HG02798 (cell line): ENCODE measurements at regions not wholly inside any gene's neighbourhood (a gene's known extent, or its start where the extent isn't known, plus 50 kb on each side); places are given as distances from the start of the nearest gene placed in this dataset.
"Not testable (repeated sequence)": the region's sequence is repeated elsewhere in the genome, so short reads cannot be mapped to it uniquely, and the experiment has no call there.

ENCODE experiments used
- ATAC-seq: cut with Tn5 transposase; IDR thresholded peaks from one replicate; pipeline ENCODE4 v1.9.1; 2021; ENCODE audit warnings: mild to moderate bottlenecking; ENCODE audit not compliant: unreplicated experiment, poor library complexity

DNA sequence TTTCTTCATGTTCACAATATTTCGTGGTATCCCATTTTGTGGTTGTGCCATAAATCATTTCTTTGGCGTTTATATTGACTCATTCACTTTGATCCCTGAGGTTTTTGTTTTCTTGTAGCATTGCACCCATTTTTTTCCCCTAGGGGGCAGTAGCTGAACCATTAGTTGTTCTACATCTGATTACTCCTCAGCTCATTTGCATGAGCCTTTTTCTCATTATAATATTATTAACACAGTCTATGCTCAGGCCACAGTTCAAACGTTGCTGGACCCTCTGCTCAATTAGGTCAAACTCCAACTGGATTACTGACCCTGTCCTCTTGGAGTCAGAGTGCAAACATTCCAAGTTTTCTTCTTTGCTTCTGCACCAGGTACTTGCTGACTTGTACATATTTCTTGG lies 475.4 kb upstream of the SEL1L start:
- no peak for ATAC-seq

DNA sequence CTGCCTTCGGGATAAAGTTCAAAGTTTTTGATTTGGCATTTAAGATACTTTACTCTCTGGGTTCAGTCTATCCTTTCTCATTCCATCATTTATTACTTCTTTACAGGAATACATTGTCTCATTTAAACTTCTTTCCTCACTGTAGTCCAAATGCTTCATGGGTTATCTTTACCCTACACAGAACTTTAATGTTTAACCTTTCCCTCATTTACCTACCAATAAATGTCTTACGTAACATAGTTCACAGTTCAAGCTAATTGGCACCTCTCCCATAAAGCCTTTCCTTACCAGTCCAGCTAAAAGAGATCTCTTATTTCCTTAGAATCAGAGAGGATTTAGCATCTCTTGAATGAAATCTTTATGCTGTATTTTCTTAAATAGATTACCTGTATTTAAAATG lies 476.3 kb upstream of the SEL1L start:
- no peak for ATAC-seq

DNA sequence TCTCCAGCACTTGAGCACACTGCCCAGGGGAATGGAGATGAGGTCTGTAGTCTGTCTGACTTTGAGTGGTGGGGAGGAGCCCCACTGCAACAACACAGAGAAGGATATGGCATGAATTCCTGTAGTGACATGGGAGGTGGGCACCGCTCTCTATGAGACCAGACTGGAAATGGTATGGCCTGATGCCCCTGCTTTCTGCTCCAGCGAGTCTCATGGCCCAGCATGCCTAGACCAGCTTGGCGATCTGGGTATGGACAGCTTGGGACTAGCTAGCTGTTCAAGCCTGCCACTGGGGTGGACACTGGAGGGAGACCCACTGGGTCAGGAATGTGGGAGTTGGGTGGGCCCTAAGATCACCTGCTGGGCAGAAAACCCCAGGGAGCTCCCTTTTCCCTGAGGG lies 477.8 kb upstream of the SEL1L start:
- ATAC-seq, result no peak

DNA sequence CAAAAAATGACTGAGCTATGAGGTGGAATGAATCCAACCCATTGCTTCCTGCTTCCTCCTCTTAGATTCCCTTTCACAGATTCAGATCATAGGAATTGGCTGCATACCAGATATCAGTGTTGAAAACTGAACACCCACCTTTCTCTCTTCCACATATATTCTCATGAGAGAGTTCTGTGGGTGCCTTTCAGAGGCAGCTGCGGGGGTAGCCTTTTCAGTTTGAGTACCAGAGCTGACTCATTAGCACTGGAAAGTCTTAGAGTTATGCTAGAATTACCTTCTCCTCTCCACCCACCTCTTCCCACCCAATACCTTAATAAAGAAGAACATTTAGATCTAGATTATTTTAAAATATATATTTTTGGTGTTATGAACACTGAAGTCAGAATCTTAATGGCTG lies 495.4 kb upstream of the SEL1L start:
- no peak for ATAC-seq

DNA sequence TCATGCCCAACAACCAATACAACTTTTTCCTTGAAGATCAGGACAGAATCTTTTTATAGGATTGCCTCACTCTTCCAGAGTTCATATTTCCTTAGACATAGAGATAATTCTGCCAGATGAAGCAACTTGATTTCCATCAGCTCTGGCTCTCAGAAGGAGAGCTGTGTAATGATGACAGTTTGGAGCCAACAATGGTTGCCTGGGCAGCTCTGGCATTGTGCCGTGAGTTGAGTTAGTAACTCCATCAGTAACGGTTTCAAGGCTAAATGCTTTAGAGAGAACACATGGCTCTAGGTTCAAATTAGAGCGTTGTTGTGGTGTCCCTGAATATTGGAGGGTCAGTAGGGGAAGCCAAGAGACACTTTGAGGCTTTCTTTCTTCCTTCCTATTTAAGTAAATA lies 501.7 kb upstream of the SEL1L start:
- ATAC-seq, result no peak

DNA sequence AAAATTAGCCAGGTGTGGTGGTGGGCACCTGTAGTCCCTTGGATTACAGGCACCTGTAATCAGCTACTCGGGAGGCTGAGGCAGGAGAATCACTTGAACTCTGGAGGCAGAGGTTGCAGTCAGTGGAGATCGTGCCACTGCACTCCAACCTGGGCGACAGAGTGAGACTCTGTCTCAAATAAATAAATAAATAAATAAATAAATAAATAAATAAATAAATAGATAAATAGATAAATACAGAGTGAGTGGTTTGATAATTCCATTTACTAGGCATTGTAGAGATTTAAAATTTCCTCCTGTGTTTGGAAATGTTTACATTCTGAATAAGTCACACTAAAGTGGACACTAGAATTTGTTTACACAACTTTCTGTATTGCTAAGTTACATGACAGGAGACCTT lies 504.4 kb upstream of the SEL1L start:
- not testable (repeated sequence) for ATAC-seq

DNA sequence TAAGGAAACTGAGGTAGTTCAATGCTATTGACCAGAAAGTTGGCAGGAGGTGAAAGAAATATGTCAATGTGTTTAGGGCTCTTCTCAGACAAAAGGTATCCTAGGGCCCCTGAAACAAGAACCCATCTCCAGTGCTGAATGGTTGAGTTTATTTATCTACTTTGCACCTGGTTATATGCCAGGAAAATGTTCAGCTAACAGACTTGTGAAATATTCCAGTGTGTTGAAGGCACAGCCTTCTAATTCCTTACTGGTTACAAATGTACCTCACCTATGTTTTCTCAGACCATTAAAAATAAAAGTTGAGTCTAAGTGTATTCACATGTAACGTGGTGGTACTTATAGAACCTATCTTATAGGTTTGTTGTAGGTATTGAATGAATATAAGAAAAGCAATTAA lies 511.7 kb upstream of the SEL1L start:
- no peak for ATAC-seq

DNA sequence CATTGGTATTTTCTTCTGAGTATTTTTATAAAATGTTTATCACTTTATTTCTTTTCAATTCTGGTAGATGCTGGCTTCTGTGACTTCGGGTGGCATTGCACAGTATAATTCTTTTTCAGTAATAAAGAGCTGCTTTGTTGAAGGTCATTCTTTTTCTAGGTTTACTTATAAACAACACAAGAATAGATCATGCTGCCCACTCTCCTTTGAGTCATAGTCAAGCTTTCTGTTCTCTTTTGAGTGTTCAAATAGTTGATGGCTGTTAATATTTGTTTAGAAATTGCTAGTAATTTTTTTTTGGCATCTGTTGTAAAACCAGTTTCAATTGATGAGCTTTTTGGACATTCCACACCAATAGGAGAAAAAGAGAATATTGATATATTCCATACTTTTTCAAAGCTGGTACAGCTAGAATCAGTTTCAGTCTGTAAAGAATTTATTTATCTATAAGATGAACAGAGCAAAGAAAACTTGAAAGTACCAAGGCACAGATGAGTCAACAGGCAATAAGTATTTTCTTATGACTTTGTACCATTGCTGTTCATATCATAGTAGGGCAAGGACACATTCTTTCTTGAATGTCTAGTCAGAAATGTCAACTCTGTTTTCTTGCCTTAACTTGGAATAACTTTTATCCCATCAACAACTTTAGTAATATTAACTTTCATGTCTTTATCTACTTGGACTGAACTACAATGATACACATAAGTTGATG lies 513.0 kb upstream of the SEL1L start:
- no peak for ATAC-seq

DNA sequence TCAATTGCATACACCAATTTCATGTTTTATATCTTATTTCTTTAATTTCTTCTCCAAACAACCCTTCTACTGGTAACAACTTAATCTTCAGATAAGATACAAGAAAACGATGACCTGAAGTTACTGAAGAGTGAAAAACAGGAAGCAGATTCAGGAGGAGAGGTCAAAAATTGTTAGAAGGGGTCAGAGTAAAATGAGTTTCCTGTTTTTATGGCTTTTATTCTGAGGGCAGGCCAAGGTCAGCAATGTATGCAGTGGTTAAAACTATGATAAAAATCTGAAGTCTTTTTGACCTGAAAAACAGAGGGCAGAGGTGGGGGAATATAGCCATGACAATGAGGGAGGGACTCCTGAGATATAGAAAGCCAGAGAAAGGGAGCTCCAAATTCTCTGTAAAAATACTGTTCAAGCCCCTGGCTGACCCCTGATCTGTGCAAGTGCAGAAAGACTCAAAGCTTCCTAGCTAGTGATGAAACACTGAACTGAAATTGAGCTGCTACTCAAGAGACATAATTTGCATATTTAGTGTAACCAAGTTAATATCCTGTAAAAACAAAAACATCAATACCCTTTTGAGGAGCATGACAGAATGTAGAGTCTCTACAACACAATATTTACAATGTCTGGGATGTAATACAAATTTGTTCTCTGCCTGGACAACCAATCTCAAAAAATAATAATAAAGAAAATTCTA lies 514.3 kb upstream of the SEL1L start:
- no peak for ATAC-seq

DNA sequence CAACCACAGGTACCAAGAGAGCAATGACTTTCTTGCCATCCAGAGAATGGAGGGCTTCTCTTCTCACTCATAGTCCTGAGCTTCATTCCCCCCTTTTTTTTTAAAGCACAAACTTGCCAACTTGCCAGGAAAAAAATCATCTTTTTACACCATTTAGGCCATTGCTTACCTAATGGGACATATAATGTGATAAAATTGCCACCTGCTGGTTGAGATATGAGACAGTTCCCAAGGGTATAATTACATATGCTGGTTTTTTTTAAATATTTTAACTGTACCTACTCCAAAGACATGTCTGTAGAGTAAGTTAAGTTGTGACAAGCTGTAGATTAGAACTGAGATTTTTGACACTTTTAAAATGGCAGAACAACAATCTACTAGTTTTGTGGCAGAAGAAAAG lies 519.1 kb upstream of the SEL1L start:
- ATAC-seq, result no peak

DNA sequence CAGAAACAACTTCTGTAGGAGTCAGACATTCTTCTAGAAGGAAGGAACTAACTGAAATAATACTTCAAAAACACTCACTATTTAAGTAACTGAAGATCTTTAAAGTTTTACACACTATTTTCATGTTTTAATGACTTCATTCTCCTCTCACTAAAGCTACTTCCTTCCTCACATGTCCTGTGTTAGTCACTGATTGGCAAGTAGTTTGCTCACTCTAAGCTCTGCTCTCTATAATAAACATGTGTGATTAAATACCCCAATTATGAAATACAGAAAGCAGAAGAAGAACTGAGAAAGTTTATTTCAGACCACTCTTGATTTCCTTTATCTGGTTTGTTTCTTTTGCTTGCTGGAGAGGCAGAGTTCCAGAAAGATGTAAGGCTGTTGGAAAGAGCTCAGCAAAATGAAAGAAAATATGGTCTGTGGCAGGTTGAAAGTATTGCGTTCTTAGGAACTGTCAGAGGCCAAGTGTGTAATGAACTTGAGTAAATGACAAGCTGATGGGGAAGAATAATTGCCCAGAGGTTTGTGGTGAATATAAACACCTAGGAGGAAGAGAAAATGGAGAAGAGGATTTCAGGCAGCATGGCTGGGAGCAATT lies 522.0 kb upstream of the SEL1L start:
- ATAC-seq, result no peak

DNA sequence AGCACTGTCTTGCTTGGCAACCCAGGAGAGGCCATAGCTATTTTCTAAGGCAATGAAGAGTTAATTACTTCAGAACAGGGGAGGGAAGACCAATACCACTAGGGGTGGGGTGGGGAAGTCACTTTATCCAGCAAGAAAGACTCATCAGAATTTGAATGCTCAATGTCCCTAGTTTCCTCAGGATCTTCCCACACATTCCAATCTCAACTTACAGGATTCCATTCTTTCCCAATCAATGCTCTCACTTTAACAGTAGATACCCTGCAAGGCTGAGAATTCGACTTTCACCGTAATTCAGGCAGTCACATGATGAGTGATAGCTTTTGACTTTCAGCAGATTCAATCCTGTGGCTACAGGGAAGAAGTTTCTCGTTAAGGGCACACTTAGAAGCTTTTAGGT lies 526.6 kb upstream of the SEL1L start:
- no peak for ATAC-seq

DNA sequence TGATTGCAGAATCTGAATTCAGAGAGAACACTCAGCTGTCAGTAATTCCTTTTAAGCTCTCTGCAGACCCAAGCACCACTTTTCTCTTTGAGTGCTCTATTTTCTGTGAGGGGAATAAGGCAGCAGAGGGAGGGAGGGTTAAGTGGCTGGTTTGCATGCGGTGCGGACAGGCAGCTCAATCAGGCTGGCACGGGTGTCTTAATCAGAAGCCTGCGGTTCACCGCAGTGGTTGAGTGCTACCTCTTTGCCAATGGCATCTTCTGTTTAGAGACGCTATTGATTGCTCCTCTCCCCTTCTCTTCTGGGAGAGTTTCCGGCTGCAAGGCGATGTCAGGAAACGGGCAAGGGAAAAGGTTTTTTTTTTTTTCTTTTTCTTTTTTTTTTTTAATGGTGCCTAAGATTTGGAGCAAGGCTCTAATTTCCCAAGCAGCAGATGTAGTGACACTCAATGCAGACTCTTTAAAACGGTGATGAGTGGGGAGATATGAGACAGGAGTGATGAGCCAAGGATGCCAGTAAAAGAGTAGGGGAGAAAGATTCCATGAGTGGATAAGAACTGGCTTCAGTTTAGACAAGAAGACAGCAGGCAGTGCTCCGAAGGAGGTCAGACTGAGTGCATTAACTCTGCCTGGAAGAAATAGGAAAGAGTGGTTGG lies 533.7 kb upstream of the SEL1L start:
- ATAC-seq, result no peak

DNA sequence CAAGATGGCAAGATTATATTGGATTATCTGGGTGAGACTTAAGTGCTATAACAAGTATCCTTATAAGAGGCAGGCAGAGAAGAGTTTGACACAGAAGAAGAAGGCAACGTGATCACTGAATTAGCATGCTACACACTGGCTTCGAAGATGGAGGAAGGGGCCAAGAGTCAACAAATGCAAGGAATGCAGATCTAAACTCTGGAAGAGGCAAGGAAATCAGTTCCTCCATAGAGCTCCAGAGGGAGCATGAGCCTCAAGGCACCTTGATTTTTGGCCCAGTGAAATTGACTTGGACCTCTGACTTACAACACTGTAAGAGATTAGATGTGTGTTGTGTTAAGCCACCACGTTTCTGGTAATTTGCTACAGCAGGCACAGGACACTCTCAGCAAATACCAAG lies 536.4 kb upstream of the SEL1L start:
- ATAC-seq, result no peak

DNA sequence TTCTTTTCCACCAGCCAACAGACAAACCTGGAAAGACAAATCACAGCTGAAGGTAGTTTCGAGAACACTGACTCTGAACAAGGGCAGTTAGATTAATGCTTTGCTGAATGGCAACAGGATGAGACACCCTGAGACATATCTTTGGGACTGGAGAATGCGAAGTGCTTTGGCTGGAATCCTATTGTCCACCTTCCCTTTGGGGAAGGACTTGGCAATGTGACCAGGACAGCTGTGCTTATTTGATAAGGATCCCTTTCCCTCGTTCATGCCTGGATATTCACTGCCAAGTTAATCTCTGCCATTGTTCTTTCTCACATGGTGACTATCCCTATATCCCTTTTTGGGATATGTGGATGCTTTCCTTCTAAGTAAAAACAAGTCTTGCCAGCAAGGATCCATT lies 537.1 kb upstream of the SEL1L start:
- ATAC-seq, result no peak

DNA sequence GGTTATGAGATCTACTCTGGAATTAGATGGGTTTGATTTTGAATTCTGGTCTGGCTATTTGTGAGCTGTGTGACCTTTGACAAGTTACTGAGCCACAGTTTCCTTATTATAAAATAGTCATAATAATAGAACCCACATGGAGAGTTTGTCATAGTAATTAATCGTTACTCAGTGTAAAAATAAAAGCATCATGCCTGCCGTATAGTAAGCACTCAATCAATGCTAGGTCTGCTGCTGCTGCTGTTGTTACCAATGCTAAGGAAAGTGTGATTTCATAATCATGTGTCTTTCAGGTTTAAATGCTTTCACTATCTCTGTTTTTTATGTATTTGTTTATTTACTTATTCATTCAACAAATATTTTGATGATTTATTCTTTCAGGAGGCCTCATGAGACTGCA lies 539.9 kb upstream of the SEL1L start:
- ATAC-seq, result no peak

DNA sequence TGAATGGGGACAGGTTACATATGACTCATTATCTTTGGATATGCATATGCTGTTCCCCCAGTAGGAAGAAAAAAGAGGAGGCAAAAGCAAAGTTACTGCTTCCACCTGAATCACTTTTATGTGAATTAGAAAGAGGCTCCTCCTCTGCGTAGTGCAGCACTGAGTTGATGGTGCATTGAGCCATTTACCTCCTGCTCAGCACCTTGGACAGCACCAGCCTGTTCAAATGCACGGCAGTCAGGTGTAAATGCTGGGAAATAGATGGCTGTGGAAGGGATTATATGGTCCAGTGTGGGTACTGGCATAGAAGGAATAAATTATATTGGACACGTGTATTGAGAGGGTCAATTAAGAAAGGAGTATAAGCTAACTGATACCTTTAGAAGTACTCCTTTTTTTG lies 541.9 kb upstream of the SEL1L start:
- no peak for ATAC-seq

DNA sequence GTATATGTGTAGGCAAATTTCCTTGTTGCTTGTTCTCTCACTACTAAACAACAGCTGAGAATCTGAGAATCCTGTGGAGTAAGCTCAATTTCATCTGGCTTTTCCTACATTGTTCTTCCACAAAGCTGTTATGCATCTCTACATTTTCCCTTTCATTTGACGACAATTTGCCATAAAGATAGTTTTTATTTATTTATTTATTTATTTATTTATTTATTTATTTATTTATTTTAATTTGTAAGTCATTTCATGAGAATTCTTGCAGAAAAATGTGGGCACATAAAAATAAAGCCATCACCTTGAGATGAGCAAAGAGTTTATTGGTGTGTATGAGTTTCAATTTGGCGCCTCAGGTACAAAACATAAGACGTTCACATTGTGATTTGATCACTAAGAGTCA lies 545.9 kb upstream of the SEL1L start:
- ATAC-seq, result no peak

DNA sequence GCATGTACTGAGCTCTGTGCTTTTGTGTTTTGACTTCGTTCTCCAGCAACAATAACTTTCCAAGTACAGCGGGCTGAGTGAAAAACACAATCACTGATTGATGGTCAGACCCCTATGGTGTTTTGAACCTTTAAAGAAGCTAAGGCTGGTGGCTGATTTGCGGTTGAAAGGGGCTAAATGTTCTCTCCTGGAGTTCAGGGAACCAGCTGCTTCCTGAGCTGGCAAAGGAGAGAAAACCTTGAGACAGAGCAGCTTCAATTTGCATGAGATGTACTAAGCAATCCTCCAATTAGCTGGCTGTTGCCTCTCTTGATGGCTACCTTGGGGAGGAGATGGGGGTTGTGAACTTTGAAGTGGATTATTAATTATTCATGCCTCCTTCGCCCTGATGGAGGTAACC lies 546.7 kb upstream of the SEL1L start:
- ATAC-seq, result no peak

DNA sequence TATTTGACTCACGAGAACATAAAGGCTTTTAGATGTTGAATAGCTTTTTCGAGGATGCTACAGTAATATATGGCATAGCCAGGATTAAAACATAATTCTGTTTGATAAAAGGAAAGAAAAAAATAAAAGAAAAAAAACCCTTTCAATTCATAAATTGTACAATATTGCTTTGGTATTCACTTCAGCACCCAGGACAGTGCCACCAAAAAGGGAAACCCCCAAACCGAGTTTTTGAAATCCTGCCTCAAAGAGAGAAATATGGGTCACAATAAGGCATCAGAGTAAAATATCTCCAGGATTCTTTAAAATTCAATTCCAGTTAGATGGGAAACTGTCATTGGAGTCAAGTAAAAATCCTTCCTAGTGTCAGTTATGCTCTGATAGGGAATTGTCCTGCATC lies 551.2 kb upstream of the SEL1L start:
- ATAC-seq, result no peak

DNA sequence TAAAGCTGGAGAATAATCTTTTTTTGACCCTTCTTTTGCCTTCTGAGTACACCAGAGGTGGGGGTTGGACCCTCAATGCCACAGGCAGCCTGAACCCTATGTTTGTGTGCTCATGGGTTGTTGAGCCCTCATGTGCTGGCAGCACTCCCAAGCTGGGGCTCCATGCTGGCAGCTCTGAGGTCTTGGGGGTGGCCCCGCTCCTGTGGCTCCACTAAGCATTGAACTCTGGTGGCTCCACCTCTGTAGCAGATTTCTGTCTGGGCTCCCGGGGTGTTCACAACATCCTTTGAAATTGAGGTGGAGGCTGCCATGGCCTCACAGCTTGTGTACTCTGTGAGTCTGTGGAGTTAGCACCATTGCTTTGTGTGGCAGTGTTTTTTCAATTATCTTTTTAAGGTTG lies 557.4 kb upstream of the SEL1L start:
- ATAC-seq, result no peak
